Nephron (organoid): ENCODE measurements at regions not wholly inside any gene's neighbourhood (a gene's known extent, or its start where the extent isn't known, plus 50 kb on each side); places are given as distances from the start of the nearest gene placed in this dataset.

Source experiments
- H3K27ac Mint-ChIP-seq, 3 experiments: 2 replicates each; pipeline ENCODE4 v1.8.0; 2020; ENCODE audit warnings: mixed read lengths in 3 of 3, mild to moderate bottlenecking in 2 of 3, moderate library complexity in 1 of 3
- H3K27me3 Mint-ChIP-seq: 2 replicates; pipeline ENCODE4 v1.8.0; 2021; ENCODE audit warnings: low read depth, mild to moderate bottlenecking, moderate library complexity, mixed read lengths
- H3K36me3 Mint-ChIP-seq: 2 replicates; pipeline ENCODE4 v1.8.0; 2020; ENCODE audit warnings: low read depth, mixed read lengths
- H3K4me1 Mint-ChIP-seq: 2 replicates; pipeline ENCODE4 v1.8.0; 2020; ENCODE audit warnings: mixed read lengths
- H3K4me3 Mint-ChIP-seq, 3 experiments: 2 replicates each; pipeline ENCODE4 v1.8.0; 2020; ENCODE audit warnings: mild to moderate bottlenecking in 3 of 3, mixed read lengths in 3 of 3, moderate library complexity in 2 of 3
- H3K9me3 Mint-ChIP-seq: 2 replicates; pipeline ENCODE4 v1.8.0; 2020; ENCODE audit warnings: mixed read lengths
- CTCF ChIP-seq, 3 experiments: fragments of 200-600 bp; sonication (generic); IDR thresholded peaks; one replicate each; pipeline ENCODE4 v1.5.0; 2021; ENCODE audit warnings: antibody characterized with exemption in 3 of 3; ENCODE audit not compliant: unreplicated experiment in 3 of 3

- no peaks in the 10 kb centered on the region for H3K4me1 Mint-ChIP-seq
- H3K27ac Mint-ChIP-seq: no peak overlapping the region
- TF ChIP-seq CTCF (IDR thresholded peaks at IDR 0.05; ENCODE audit: unreplicated experiment in 3 of 3): no peak
- no peaks in the 10 kb centered on the region for H3K36me3 Mint-ChIP-seq
- no peak overlapping the region for H3K4me3 Mint-ChIP-seq
- H3K27me3 Mint-ChIP-seq: no peaks in the 10 kb centered on the region
- no peaks in the 10 kb centered on the region for H3K9me3 Mint-ChIP-seq
Measured at GRCh38 chr3:117885011-117885441, 1149.6 kb downstream of the IGSF11 start.

- H3K36me3 Mint-ChIP-seq: no peaks in the 10 kb centered on the region
- no peak for TF ChIP-seq CTCF (IDR thresholded peaks at IDR 0.05; ENCODE audit: unreplicated experiment in 3 of 3)
- no peak overlapping the region for H3K4me3 Mint-ChIP-seq
- H3K9me3 Mint-ChIP-seq: no peaks in the 10 kb centered on the region
- H3K4me1 Mint-ChIP-seq: no peaks in the 10 kb centered on the region
- no peaks in the 10 kb centered on the region for H3K27me3 Mint-ChIP-seq
- H3K27ac Mint-ChIP-seq: no peak overlapping the region
Measured at GRCh38 chr3:117886147-117886546, 1148.5 kb downstream of the IGSF11 start.

- Mint-ChIP-seq H3K36me3 (no peaks in the 10 kb centered on the region), H3K27me3 (no peaks in the 10 kb centered on the region), H3K4me1 (no peaks in the 10 kb centered on the region), H3K27ac (no peak overlapping the region), H3K9me3 (no peaks in the 10 kb centered on the region), H3K4me3 (no peak overlapping the region)
- no peak for TF ChIP-seq CTCF (IDR thresholded peaks at IDR 0.05; ENCODE audit: unreplicated experiment in 3 of 3)
Measured at GRCh38 chr3:117887031-117887430, 1147.6 kb downstream of the IGSF11 start.

- Mint-ChIP-seq H3K4me1 (peaks cover 2% of the 10 kb centered on the region), H3K4me3 (no peak overlapping the region), H3K27ac (no peak overlapping the region), H3K27me3 (no peaks in the 10 kb centered on the region), H3K36me3 (no peaks in the 10 kb centered on the region), H3K9me3 (no peaks in the 10 kb centered on the region)
- no peak for TF ChIP-seq CTCF (IDR thresholded peaks at IDR 0.05; ENCODE audit: unreplicated experiment in 3 of 3)
Measured at GRCh38 chr3:117887901-117888300, 1146.7 kb downstream of the IGSF11 start.

GRCh38 chr3:117892431-117892841 lies 1142.2 kb downstream of the IGSF11 start:
- peaks cover 4% of the 10 kb centered on the region for H3K9me3 Mint-ChIP-seq
- peaks cover 6% of the 10 kb centered on the region for H3K4me1 Mint-ChIP-seq
- TF ChIP-seq CTCF (IDR thresholded peaks at IDR 0.05; ENCODE audit: unreplicated experiment in 3 of 3): no peak
- H3K27ac Mint-ChIP-seq: no peak overlapping the region
- no peak overlapping the region for H3K4me3 Mint-ChIP-seq
- no peaks in the 10 kb centered on the region for H3K27me3 Mint-ChIP-seq
- no peaks in the 10 kb centered on the region for H3K36me3 Mint-ChIP-seq

- Mint-ChIP-seq H3K9me3 (peaks cover 10% of the 10 kb centered on the region), H3K27ac (no peak overlapping the region), H3K27me3 (no peaks in the 10 kb centered on the region)
Measured at GRCh38 chr3:117893001-117893400, 1141.6 kb downstream of the IGSF11 start.

More at GRCh38 chr3:117893001-117893400, 1141.6 kb downstream of the IGSF11 start:
- H3K4me1 Mint-ChIP-seq: peaks cover 6% of the 10 kb centered on the region
- H3K36me3 Mint-ChIP-seq: no peaks in the 10 kb centered on the region
- no peak for TF ChIP-seq CTCF (IDR thresholded peaks at IDR 0.05; ENCODE audit: unreplicated experiment in 3 of 3)
- H3K4me3 Mint-ChIP-seq: no peak overlapping the region
